H1 (cell line): ENCODE measurements at regions not wholly inside any gene's neighbourhood (a gene's known extent, or its start where the extent isn't known, plus 50 kb on each side); places are given as distances from the start of the nearest gene placed in this dataset.

Source experiments
- CTCF ChIP-seq, 3 experiments: IDR thresholded peaks; 1 replicate in 2 of 3; 2 replicates in 1 of 3; pipeline versions ENCODE4 v1.5.1 to v1.6.1; 2011; ENCODE audit warnings: low read length in 3 of 3, mild to moderate bottlenecking in 3 of 3, inconsistent platforms in 2 of 3, low read depth in 1 of 3, moderate library complexity in 1 of 3; ENCODE audit not compliant: insufficient read depth in 1 of 3; ENCODE audit errors: control extremely low read depth in 1 of 3
- HDAC6 ChIP-seq: IDR thresholded peaks from one replicate; pipeline ENCODE4 v1.7.1; 2012; ENCODE audit warnings: low read depth, mild to moderate bottlenecking, inconsistent platforms, low read length, moderate library complexity
- MAX ChIP-seq: IDR thresholded peaks from 2 replicates; pipeline ENCODE4 v1.6.1; 2012; ENCODE audit warnings: inconsistent platforms
- POU5F1 ChIP-seq: IDR thresholded peaks from 2 replicates; pipeline ENCODE4 v1.6.1; 2011; ENCODE audit warnings: low read depth, mild to moderate bottlenecking, low read length, moderate library complexity
- RNF2 ChIP-seq: fragments of 200-900, 300-1000 bp; sonication (generic); IDR thresholded peaks from 2 replicates; pipeline ENCODE4 v1.7.1; 2016; ENCODE audit warnings: borderline replicate concordance, low read depth, mild to moderate bottlenecking, antibody characterized with exemption, low read length; ENCODE audit not compliant: poor library complexity, severe bottlenecking; ENCODE audit errors: missing control alignments
- SIN3A ChIP-seq, 2 experiments: IDR thresholded peaks in 1 of 2; conservative IDR thresholded peaks in 1 of 2; 2 replicates each; pipeline ENCODE4 v1.6.1; 2011 to 2012; ENCODE audit warnings: low read length in 2 of 2, improper control_type of control experiment in 1 of 2, low read depth in 1 of 2, mild to moderate bottlenecking in 1 of 2
- SRF ChIP-seq: IDR thresholded peaks from 2 replicates; pipeline ENCODE4 v1.6.1; 2011; ENCODE audit warnings: mild to moderate bottlenecking, low read depth, low read length, moderate library complexity
- TAF7 ChIP-seq: optimal IDR thresholded peaks from 2 replicates; pipeline ENCODE3; 2011; ENCODE audit warnings: low read depth, mild to moderate bottlenecking, inconsistent platforms, low read length, moderate library complexity, borderline replicate concordance
- TBP ChIP-seq: IDR thresholded peaks from 2 replicates; pipeline ENCODE4 v1.6.1; 2011; ENCODE audit warnings: low read depth, low read length, improper control_type of control experiment

- TF ChIP-seq SRF (no peak), RNF2 (no peak), SIN3A (conservative IDR thresholded peaks at IDR 0.05 in 1 of 2, IDR thresholded peaks at IDR 0.05 in 1 of 2; ENCODE audit: low read depth in 1 of 2, low read length in 2 of 2) (no peak), HDAC6 (no peak), POU5F1 (no peak), CTCF (IDR thresholded peaks at IDR 0.05; ENCODE audit: control extremely low read depth in 1 of 3, insufficient read depth in 1 of 3, low read depth in 1 of 3, low read length in 3 of 3) (no peak), MAX (no peak), TAF7 (no peak), TBP (no peak)
Observed at GRCh38 chr3:154034797-154035330, 86.3 kb upstream of the ARHGEF26 start (continued).
